NCI-H187 treated with DMSO at 0.1 percent for 48 hours (cell line): ENCODE measurements at regions not wholly inside any gene's neighbourhood (a gene's known extent, or its start where the extent isn't known, plus 50 kb on each side); places are given as distances from the start of the nearest gene placed in this dataset.
"Not testable (repeated sequence)": the region's sequence is repeated elsewhere in the genome, so short reads cannot be mapped to it uniquely, and the experiment has no call there.

Experiments
- DNase-seq: peaks from one replicate; lab custom pipeline; 2025; lab: John Stamatoyannopoulos, UW

- DNase-seq, result no peak
Observed at GRCh38 chr3:107001635-107002034, 375.6 kb upstream of the CCDC54 start.

- DNase-seq, result not testable (repeated sequence)
Observed at GRCh38 chr3:107005352-107005751, 371.9 kb upstream of the CCDC54 start.

GRCh38 chr3:107008213-107008612 lies 369.0 kb upstream of the CCDC54 start:
- no peak for DNase-seq

- no peak for DNase-seq
Observed at GRCh38 chr3:107013641-107014040, 363.6 kb upstream of the CCDC54 start.

DNA sequence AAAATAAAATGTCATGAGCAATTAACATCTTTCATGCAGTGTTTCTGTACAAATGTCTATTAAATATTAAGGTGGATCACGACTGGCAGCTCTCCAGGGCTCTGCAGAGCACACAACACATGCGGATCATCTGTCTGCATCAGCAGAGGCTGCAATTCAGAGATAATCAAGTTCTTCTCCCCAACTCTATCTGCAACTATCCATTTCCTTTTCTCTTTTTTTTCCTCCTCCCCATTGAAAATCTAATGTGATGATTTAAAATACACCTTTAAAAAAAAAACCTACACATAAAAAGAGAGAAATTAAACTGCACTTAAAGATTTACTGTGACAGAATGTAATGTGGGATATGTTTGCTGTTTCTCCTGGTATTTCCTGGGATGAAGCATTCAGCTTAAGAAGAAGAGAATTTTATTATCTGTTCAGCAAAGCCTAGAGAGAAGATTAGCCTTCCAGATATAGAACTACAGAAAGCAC lies 352.6 kb upstream of the CCDC54 start:
- DNase-seq, result no peak

DNA sequence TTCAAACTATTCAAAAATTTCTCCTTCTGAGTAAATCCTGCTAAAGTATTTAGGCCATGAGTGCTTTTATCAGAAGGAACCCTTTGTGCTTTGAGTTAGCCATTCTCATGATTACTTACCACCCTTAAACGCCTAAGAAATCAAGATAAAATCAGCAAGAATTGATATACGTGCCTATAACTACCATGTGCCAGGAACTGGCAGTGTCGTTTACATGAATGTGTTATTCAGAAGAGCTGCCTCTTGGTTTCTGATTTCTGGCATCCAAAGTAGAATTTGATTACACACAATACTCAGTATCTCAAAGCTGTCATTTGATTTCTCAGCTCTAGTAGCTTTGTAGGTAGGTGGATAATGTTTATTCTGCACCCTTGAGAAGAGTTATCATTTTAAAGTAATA lies 351.3 kb upstream of the CCDC54 start:
- DNase-seq, result no peak

GRCh38 chr3:107028086-107028485 lies 349.2 kb upstream of the CCDC54 start:
- no peak for DNase-seq

GRCh38 chr3:107028626-107029025 lies 348.6 kb upstream of the CCDC54 start:
- DNase-seq, result no peak

- DNase-seq, result no peak
Observed at GRCh38 chr3:107032111-107032510, 345.1 kb upstream of the CCDC54 start.

DNA sequence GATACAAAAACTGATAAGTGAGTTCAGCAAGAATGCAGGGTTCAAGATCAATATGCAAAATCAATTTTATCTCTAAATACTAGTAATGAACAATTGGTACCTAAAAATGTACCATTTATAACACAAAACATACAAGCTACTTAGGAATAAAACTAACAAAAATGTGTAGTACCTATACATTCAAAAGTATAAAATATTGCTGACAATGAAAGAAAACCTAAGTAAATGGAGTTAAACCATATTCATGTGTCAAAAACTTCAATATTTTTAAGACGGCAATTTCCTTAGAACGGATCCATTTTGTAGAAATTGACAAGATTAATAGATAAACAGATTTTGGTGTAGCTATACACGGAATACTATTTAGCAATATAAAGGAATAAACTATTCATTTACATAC lies 343.1 kb upstream of the CCDC54 start:
- no peak for DNase-seq

DNA sequence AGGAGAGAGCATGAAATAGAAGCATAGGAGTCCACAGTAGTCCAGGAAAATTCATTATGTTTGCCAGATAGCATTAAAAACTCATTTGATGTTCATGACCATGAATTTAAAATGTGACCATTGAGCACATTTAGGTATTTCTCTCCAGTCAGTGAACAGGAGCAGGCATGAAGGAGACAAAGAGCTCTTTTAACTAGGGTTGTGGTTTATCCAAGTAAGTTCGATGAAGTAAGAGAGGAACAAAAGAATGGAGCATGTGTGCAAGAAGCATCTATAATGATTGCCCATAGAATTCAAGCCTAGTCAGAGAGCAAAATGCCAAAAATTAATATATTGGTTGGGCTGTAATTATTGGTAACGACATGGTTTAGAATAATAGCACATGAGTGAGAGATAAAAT lies 342.1 kb upstream of the CCDC54 start:
- DNase-seq, result no peak

DNA sequence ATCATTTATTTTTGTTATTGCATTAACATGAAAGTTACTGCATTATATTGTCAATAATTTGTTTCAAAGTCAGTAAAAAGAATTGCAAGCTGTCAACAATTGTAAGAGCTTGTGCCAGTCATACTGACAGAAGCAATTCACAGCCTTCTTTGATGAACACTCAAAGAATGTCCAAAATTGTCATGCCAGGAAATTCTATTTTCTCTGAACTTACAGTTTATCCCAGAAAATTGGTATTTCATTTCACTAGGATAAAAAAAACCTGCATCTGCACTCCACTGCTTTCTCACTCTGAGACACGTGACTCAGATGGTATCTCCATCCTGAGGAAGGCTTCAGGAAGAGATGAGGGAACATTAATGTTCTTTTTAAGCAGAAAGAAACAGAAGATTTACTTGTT lies 332.6 kb upstream of the CCDC54 start:
- DNase-seq, result no peak

DNA sequence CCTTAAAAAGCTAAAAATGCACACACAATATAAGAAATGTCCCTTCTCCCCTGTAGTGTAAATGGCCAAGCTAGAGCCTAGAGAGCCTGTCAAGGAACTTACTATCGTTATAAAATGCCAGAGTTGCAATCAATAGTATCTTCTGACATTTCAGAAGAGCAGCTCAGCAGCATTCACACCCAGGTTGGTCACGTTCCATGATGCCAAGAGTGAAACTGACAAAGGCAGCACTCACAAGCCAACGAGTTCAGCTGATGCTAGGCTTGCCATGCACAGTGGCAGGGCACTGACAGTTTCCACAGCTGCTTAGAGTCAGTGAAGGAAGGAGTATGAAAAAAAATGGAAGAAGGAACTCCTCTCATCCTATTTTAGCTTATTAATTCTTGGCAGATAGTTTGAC lies 331.4 kb upstream of the CCDC54 start:
- no peak for DNase-seq

DNA sequence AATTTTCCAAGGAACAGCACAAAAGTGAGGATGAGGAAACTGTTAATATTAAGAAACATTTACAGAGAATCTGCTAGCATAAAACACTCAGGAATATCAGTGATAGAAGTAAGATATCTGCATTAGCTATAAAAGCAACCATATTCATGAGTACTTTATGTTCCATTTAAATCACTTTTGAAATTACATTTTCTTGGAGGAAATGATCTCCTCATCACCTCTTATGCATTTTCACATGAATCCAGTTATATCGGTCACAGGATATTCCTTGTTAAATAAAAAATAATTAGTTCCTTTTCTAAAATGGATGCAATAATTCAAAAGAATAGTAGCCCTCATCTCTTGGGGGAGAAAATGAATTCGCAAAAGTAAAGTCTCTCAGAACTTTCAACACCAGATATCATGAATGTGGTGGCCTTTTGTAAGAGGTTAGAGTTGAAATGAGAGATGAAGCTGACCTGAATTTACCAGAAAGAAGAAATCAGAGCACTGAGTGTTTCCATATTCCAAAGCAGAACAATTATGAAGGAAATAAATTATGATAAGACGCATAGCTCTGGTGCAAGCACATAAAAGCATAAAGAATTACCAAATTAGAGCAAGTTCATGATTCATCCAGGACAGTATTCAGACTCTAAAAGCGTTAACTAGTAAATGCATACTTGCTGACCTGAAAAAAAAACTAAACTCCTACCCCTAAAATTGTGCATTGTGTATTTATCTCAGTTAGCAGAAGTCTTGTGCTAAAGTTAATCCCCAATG lies 321.9 kb upstream of the CCDC54 start:
- DNase-seq, result no peak

GRCh38 chr3:107061466-107061865 lies 315.8 kb upstream of the CCDC54 start:
- DNase-seq, result no peak

DNA sequence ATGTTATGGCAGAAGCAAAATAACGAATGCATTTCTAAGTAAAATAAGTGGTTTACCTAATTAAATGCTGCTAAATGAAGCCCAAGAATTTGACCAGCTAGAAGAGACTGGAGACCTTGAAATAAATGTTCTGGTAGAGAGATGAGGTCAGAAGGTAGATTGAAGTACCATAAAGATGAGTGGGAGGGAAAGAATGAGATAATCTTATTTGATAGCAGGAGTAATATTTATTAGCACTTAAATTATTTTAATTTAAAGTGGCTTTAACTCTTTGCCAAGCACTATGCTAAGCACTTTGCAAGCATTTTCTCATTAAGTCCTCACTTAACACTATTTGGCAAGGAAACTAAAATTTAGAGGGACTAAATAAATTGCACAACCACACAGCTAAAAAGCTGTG lies 314.9 kb upstream of the CCDC54 start:
- DNase-seq, result no peak

DNA sequence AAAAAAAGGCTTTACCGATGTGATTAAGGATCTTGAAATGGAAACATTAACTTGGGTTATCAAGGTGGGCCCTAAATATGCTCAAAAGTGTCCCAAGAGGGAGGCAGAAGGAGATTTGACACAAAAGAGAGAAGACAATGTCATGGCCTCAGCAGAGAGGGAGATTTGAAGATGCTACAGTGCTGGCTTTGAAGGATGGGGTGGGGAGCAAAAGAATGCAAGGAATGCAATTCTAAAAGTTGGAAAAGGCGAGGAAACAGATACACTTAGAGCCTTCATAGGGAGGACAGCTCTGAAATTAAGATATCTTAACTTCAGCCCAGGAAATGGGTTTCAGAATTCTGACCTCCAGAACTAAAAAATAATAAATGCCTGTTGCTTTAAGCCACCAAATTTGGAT lies 314.5 kb upstream of the CCDC54 start:
- no peak for DNase-seq

- no peak for DNase-seq
Observed at GRCh38 chr3:107063351-107063750, 313.9 kb upstream of the CCDC54 start.

GRCh38 chr3:107064405-107065060 lies 312.7 kb upstream of the CCDC54 start:
- DNase-seq, result peak; percentile 51

DNA sequence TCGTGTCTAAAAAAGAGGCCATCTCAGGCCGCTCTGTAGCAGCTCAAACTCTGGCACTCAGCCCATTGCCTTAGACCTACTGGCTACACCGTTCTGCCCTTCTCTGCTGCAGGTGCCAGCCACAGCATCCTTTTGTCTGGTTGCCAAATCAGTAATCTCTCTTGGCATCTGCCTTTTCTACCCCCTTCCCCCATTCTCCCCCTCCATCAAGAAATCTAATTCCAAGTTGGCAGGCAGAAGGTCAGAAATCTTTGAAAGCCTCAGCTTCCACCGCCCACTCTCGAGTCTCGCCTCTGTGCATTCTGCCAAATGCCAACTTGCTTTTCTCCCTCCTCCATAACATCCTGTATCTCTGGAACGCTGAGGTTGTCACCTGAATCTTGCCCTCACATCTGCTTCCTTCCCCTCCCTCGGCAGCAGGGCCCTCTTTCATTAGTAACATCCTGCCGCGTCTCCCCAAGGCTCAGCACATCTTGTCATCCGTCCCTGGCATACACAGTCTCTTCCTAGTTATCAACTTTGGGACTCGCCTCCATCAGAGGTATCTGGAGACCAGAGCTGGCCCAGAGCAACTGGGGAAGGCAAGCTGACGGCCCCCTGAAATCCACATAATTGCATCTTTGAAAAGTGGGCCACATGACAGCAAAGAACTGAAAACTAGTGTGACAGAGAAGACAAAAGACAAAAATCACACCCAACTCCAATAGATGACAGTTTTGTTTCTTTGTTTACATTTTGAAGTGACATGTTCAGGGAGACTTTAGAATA lies 312.0 kb upstream of the CCDC54 start:
- no peak for DNase-seq

DNA sequence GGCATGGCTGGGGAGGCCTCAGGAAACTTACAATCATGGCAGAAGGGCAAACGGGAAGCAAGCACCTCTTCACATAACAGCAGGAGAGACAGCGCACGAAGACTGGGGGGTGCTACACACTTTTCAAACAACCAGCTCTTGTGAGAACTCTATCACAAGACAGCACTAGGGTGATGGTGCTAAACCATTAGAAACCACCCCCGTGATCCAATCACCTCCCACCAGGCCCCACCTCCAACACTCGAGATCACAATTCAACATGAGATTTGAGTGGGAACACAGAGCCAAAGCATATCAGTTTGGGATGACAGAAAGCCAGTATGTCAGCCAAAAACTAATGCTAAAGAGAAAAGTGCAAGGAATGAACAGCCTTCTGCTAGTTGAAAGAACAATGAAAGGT lies 309.8 kb upstream of the CCDC54 start:
- no peak for DNase-seq

DNA sequence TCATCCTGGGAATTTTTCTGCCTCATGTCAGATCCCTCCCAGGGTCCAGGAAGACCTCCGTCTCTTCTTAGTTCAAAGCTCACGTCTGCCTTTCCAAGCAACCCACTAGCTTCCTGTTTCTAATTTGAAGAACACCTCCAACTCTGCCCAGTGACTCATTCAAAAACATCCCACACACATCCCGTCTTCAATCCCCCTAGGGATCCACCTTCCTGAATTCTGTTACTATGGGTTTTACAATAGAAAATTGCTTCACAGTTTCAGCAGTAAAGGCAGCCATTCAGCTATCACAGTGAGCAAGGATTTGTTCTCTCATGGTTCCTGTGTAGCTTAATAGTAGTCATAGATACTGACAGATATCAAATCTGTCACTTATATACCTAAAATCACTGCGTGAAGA lies 308.3 kb upstream of the CCDC54 start:
- no peak for DNase-seq

GRCh38 chr3:107076946-107077345 lies 300.3 kb upstream of the CCDC54 start:
- no peak for DNase-seq
